HG03060 (cell line): ENCODE measurements at regions not wholly inside any gene's neighbourhood (a gene's known extent, or its start where the extent isn't known, plus 50 kb on each side); places are given as distances from the start of the nearest gene placed in this dataset.

ENCODE experiments used
- ATAC-seq: cut with Tn5 transposase; IDR thresholded peaks from one replicate; pipeline ENCODE4 v1.9.1; 2021; ENCODE audit warnings: low read depth, moderate number of reproducible peaks; ENCODE audit not compliant: unreplicated experiment

GRCh38 chr1:106447466-106447865 lies 609.0 kb upstream of the PRMT6 start:
- ATAC-seq, result no peak

GRCh38 chr1:106456832-106457231 lies 599.6 kb upstream of the PRMT6 start:
- ATAC-seq, result no peak

- no peak for ATAC-seq
These were observed 599.1 kb upstream of the PRMT6 start for GRCh38 chr1:106457368-106457767.

- no peak for ATAC-seq
These were observed 597.6 kb upstream of the PRMT6 start for GRCh38 chr1:106458866-106459265.

GRCh38 chr1:106459418-106459817 lies 597.1 kb upstream of the PRMT6 start:
- no peak for ATAC-seq

GRCh38 chr1:106465666-106466065 lies 590.8 kb upstream of the PRMT6 start:
- no peak for ATAC-seq

- ATAC-seq, result no peak
These were observed 575.8 kb upstream of the PRMT6 start for GRCh38 chr1:106480629-106481028.

- ATAC-seq, result no peak
These were observed 563.6 kb upstream of the PRMT6 start for GRCh38 chr1:106492880-106493279.

- ATAC-seq, result no peak
These were observed 561.8 kb upstream of the PRMT6 start for GRCh38 chr1:106494646-106495045.

- no peak for ATAC-seq
These were observed 558.2 kb upstream of the PRMT6 start for GRCh38 chr1:106498238-106498637.

GRCh38 chr1:106502659-106503058 lies 553.8 kb upstream of the PRMT6 start:
- ATAC-seq, result no peak

GRCh38 chr1:106515375-106515774 lies 541.1 kb upstream of the PRMT6 start:
- ATAC-seq, result no peak

GRCh38 chr1:106517224-106517623 lies 539.2 kb upstream of the PRMT6 start:
- no peak for ATAC-seq

GRCh38 chr1:106523497-106523896 lies 533.0 kb upstream of the PRMT6 start:
- no peak for ATAC-seq

GRCh38 chr1:106524631-106525030 lies 531.8 kb upstream of the PRMT6 start:
- ATAC-seq, result no peak

GRCh38 chr1:106526650-106527049 lies 529.8 kb upstream of the PRMT6 start:
- ATAC-seq, result no peak

GRCh38 chr1:106534612-106535011 lies 521.9 kb upstream of the PRMT6 start:
- ATAC-seq, result no peak

- no peak for ATAC-seq
These were observed 519.7 kb upstream of the PRMT6 start for GRCh38 chr1:106536741-106537140.

- ATAC-seq, result no peak
These were observed 507.7 kb upstream of the PRMT6 start for GRCh38 chr1:106548726-106549125.

GRCh38 chr1:106554294-106554693 lies 502.2 kb upstream of the PRMT6 start:
- ATAC-seq, result no peak

GRCh38 chr1:106555571-106555970 lies 500.9 kb upstream of the PRMT6 start:
- no peak for ATAC-seq

GRCh38 chr1:106564192-106564591 lies 492.3 kb upstream of the PRMT6 start:
- no peak for ATAC-seq

- ATAC-seq, result no peak
These were observed 488.1 kb upstream of the PRMT6 start for GRCh38 chr1:106568201-106568974.
